GM18505 (cell line): ENCODE measurements at regions not wholly inside any gene's neighbourhood (a gene's known extent, or its start where the extent isn't known, plus 50 kb on each side); places are given as distances from the start of the nearest gene placed in this dataset.

Experiments used
- ATAC-seq: cut with Tn5 transposase; IDR thresholded peaks from one replicate; pipeline ENCODE4 v1.9.1; 2021; ENCODE audit not compliant: unreplicated experiment
- POLR2A ChIP-seq: IDR thresholded peaks from 4 replicates; pipeline ENCODE4 v1.6.1; 2011; ENCODE audit warnings: borderline replicate concordance; ENCODE audit not compliant: insufficient read depth, insufficient read length; ENCODE audit errors: extremely low read depth

GRCh38 chr4:189048119-189048518 lies 892.6 kb upstream of the FRG1 start:
- no peak for ATAC-seq
- no peak for TF ChIP-seq POLR2A

- no peak for TF ChIP-seq POLR2A
- ATAC-seq: no peak
Measured at GRCh38 chr4:189049682-189050081, 891.0 kb upstream of the FRG1 start.

- TF ChIP-seq POLR2A: no peak
- ATAC-seq: no peak
Measured at GRCh38 chr4:189050643-189051042, 890.0 kb upstream of the FRG1 start.

GRCh38 chr4:189053621-189054020 lies 887.1 kb upstream of the FRG1 start:
- ATAC-seq: no peak
- TF ChIP-seq POLR2A: no peak

- TF ChIP-seq POLR2A: no peak
- no peak for ATAC-seq
Measured at GRCh38 chr4:189060104-189060503, 880.6 kb upstream of the FRG1 start.

GRCh38 chr4:189062047-189062820 lies 878.4 kb upstream of the FRG1 start:
- no peak for ATAC-seq
- TF ChIP-seq POLR2A: no peak

- TF ChIP-seq POLR2A: no peak
- ATAC-seq: no peak
Measured at GRCh38 chr4:189069772-189070171, 870.9 kb upstream of the FRG1 start.

- no peak for TF ChIP-seq POLR2A
- ATAC-seq: no peak
Measured at GRCh38 chr4:189071241-189071640, 869.4 kb upstream of the FRG1 start.

- no peak for TF ChIP-seq POLR2A
- ATAC-seq: no peak
Measured at GRCh38 chr4:189073739-189074138, 866.9 kb upstream of the FRG1 start.

GRCh38 chr4:189081826-189082225 lies 858.8 kb upstream of the FRG1 start:
- no peak for ATAC-seq
- no peak for TF ChIP-seq POLR2A

GRCh38 chr4:189083769-189084168 lies 856.9 kb upstream of the FRG1 start:
- ATAC-seq: no peak
- no peak for TF ChIP-seq POLR2A

GRCh38 chr4:189084671-189085070 lies 856.0 kb upstream of the FRG1 start:
- TF ChIP-seq POLR2A: no peak
- ATAC-seq: no peak

- TF ChIP-seq POLR2A: no peak
- ATAC-seq: no peak
Measured at GRCh38 chr4:189087971-189088370, 852.7 kb upstream of the FRG1 start.

GRCh38 chr4:189088780-189089179 lies 851.9 kb upstream of the FRG1 start:
- no peak for ATAC-seq
- no peak for TF ChIP-seq POLR2A
